Body of pancreas (tissue), 4 donors: ENCODE measurements at regions not wholly inside any gene's neighbourhood (a gene's known extent, or its start where the extent isn't known, plus 50 kb on each side); places are given as distances from the start of the nearest gene placed in this dataset.

ENCODE experiments used
- POLR2A ChIP-seq, 3 donors: fragments of 450-650 bp; IDR thresholded peaks; one replicate each; pipeline ENCODE4 v1.6.1; 2016; ENCODE audit warnings: antibody characterized with exemption in 3 of 3, mild to moderate bottlenecking in 2 of 3
- TF ChIP-seq, protein P1 (sequence below), 7 experiments: fragments of 450-650 bp in 4 of 7; fragments of 200-600 bp in 3 of 7; sonication (generic) in 3 of 7; IDR thresholded peaks; one replicate each; pipeline ENCODE4 v1.5.1; 2016 to 2019; ENCODE audit warnings: antibody characterized with exemption in 7 of 7

GRCh38 chr9:102185962-102186361 is 447.5 kb upstream of the GRIN3A start:
- TF ChIP-seq POLR2A (IDR thresholded peaks at IDR 0.05) = no peak
- TF ChIP-seq, protein P1, sequence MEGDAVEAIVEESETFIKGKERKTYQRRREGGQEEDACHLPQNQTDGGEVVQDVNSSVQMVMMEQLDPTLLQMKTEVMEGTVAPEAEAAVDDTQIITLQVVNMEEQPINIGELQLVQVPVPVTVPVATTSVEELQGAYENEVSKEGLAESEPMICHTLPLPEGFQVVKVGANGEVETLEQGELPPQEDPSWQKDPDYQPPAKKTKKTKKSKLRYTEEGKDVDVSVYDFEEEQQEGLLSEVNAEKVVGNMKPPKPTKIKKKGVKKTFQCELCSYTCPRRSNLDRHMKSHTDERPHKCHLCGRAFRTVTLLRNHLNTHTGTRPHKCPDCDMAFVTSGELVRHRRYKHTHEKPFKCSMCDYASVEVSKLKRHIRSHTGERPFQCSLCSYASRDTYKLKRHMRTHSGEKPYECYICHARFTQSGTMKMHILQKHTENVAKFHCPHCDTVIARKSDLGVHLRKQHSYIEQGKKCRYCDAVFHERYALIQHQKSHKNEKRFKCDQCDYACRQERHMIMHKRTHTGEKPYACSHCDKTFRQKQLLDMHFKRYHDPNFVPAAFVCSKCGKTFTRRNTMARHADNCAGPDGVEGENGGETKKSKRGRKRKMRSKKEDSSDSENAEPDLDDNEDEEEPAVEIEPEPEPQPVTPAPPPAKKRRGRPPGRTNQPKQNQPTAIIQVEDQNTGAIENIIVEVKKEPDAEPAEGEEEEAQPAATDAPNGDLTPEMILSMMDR (IDR thresholded peaks at IDR 0.05) = peak in 1 of 7 experiments; percentile 15
